Gastrocnemius medialis (tissue), 4 donors: ENCODE measurements at regions not wholly inside any gene's neighbourhood (a gene's known extent, or its start where the extent isn't known, plus 50 kb on each side); places are given as distances from the start of the nearest gene placed in this dataset.

Source experiments
- ATAC-seq, 2 donors: fragments of 150-250 bp; one replicate each; pipeline ENCODE4 v1.9.1; 2016
- DNase-seq, 2 donors: peaks; one replicate each; pipeline ENCODE4 v3.0.0-alpha.2; 2019
- H3K27ac ChIP-seq, 4 donors: fragments of 200-600 bp; sonication (generic); 1 replicate in 1 of 4; 2 replicates in 3 of 4; pipeline ENCODE4 v1.5.1; 2016 to 2018; ENCODE audit warnings: mild to moderate bottlenecking in 2 of 4, moderate library complexity in 1 of 4
- H3K27me3 ChIP-seq, 3 donors: fragments of 200-600 bp; sonication (generic) in 2 of 3; 1 replicate in 1 of 3; 2 replicates in 2 of 3; pipeline versions ENCODE4 v1.5.1 to v1.6.0; 2016 to 2019; ENCODE audit warnings: mild to moderate bottlenecking in 1 of 3, moderate library complexity in 1 of 3
- H3K36me3 ChIP-seq, 2 donors: fragments of 200-600 bp; sonication (generic) in 1 of 2; one replicate each; pipeline ENCODE4 v1.5.1; 2017 to 2018
- H3K4me1 ChIP-seq, 2 donors: fragments of 200-600 bp; sonication (generic) in 1 of 2; one replicate each; pipeline ENCODE4 v1.5.1; 2016 to 2017; ENCODE audit warnings: mild to moderate bottlenecking in 2 of 2
- H3K4me3 ChIP-seq, 4 donors: fragments of 200-600 bp; sonication (generic) in 3 of 4; 1 replicate in 1 of 4; 2 replicates in 3 of 4; pipeline ENCODE4 v1.5.1; 2016 to 2019; ENCODE audit warnings: mild to moderate bottlenecking in 2 of 4
- H3K9me3 ChIP-seq, 3 donors: fragments of 200-600 bp; sonication (generic) in 2 of 3; 1 replicate in 1 of 3; 2 replicates in 2 of 3; pipeline ENCODE4 v1.5.1; 2016 to 2019
- CTCF ChIP-seq, 5 experiments: fragments of 450-650 bp in 3 of 5; fragments of 200-600 bp in 2 of 5; sonication (generic) in 2 of 5; IDR thresholded peaks in 4 of 5; conservative IDR thresholded peaks in 1 of 5; 1 replicate in 4 of 5; 2 replicates in 1 of 5; pipeline ENCODE4 v1.5.1; 2016 to 2019; ENCODE audit warnings: antibody characterized with exemption in 5 of 5, mild to moderate bottlenecking in 3 of 5, moderate library complexity in 3 of 5
- POLR2A ChIP-seq, 2 donors: fragments of 450-650 bp; IDR thresholded peaks; one replicate each; pipeline ENCODE4 v1.6.1; 2017; ENCODE audit warnings: antibody characterized with exemption in 2 of 2, mild to moderate bottlenecking in 2 of 2, moderate library complexity in 2 of 2
- in situ Hi-C, 4 donors: fragments of 200-750 bp; cut with MboI; loops; one replicate each; pipeline versions ENCODE4 v1.15.0 to v1.8.0; 2017; ENCODE audit warnings: low sequenced_read_pairs in 4 of 4
- intact Hi-C: fragments of 100-400 bp; cut with DNase I; formaldehyde crosslinking; loops from one replicate; pipeline ENCODE4 v1.15.1; 2023; ENCODE audit warnings: low total_unique reads

GRCh38 chrX:39462835-39463234 lies 634.9 kb downstream of the BCOR start:
- no peak for ATAC-seq
- TF ChIP-seq CTCF (IDR thresholded peaks at IDR 0.05 in 4 of 5, conservative IDR thresholded peaks at IDR 0.05 in 1 of 5) (no peak), POLR2A (IDR thresholded peaks at IDR 0.05) (no peak)
- Histone ChIP-seq H3K4me1 (no peaks in the 10 kb centered on the region), H3K4me3 (no peak overlapping the region), H3K27ac (no peak overlapping the region), H3K27me3 (no peaks in the 10 kb centered on the region), H3K36me3 (no peaks in the 10 kb centered on the region), H3K9me3 (no peaks in the 10 kb centered on the region)
- DNase-seq, result no peak
- intact Hi-C loops (no loop called here), in situ Hi-C loops (no loop called here)

DNA sequence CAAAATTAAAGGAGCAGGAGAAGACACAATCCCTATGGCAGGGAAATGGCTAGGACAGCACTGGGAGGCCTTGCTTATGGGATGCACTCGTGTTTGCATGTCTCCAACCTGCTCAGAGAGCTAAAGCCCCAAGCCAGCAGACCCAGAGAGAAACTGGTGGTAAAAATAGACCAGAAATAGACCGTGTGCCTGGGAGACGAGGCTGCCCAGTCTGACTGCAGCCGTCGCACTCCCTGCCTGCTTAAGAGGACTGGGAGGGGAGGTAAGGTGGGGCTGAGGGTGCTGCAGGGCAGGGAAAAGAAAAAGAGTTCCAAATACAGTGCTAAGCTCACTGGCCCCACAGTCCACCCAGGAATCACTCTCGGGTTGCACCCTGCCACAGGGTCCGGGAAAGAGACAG lies 633.5 kb downstream of the BCOR start:
- H3K27me3 ChIP-seq, result no peaks in the 10 kb centered on the region
- TF ChIP-seq CTCF (IDR thresholded peaks at IDR 0.05 in 4 of 5, conservative IDR thresholded peaks at IDR 0.05 in 1 of 5) (no peak), POLR2A (IDR thresholded peaks at IDR 0.05) (no peak)
- H3K4me3 ChIP-seq, result no peak overlapping the region
- in situ Hi-C loops (no loop called here), intact Hi-C loops (no loop called here)
- no peaks in the 10 kb centered on the region for H3K4me1 ChIP-seq
- H3K36me3 ChIP-seq, result no peaks in the 10 kb centered on the region
- H3K27ac ChIP-seq, result no peak overlapping the region
- ATAC-seq (no peak), DNase-seq (no peak)
- no peaks in the 10 kb centered on the region for H3K9me3 ChIP-seq

DNA sequence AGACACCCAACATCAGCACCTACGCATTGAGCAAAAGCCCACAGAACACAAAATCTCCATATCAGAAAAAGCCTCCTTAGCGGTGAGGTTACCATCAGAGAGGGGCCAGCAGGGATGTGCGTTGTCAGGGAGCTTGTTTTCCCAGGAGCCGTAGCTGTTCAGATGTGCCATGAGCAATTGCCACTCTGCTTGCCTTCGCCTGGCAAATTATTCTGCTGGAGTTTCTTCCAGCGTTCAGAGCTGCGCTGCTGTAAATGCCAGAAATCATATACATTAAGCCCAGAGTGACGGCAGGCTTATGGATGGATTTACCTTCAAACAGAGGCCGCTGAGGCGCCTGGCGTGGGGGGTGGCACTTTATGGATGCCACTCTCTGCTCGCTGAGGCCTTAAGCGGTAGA lies 632.3 kb downstream of the BCOR start:
- ATAC-seq, result no peak
- Histone ChIP-seq H3K27me3 (no peaks in the 10 kb centered on the region), H3K4me3 (no peak overlapping the region), H3K4me1 (no peaks in the 10 kb centered on the region), H3K27ac (no peak overlapping the region), H3K36me3 (no peaks in the 10 kb centered on the region), H3K9me3 (no peaks in the 10 kb centered on the region)
- no peak for DNase-seq
- intact Hi-C loops (no loop called here), in situ Hi-C loops (no loop called here)
- no peak for TF ChIP-seq POLR2A (IDR thresholded peaks at IDR 0.05)

- no peak overlapping the region for H3K27ac ChIP-seq
- no peaks in the 10 kb centered on the region for H3K4me1 ChIP-seq
- no peaks in the 10 kb centered on the region for H3K27me3 ChIP-seq
- TF ChIP-seq CTCF (IDR thresholded peaks at IDR 0.05 in 4 of 5, conservative IDR thresholded peaks at IDR 0.05 in 1 of 5) (no peak), POLR2A (IDR thresholded peaks at IDR 0.05) (no peak)
- DNase-seq (no peak), ATAC-seq (no peak)
- in situ Hi-C loops, result no loop called here
- H3K9me3 ChIP-seq, result no peaks in the 10 kb centered on the region
- intact Hi-C loops, result no loop called here
- H3K4me3 ChIP-seq, result no peak overlapping the region
- H3K36me3 ChIP-seq, result no peaks in the 10 kb centered on the region
Observed at GRCh38 chrX:39465906-39466305, 631.9 kb downstream of the BCOR start.

DNA sequence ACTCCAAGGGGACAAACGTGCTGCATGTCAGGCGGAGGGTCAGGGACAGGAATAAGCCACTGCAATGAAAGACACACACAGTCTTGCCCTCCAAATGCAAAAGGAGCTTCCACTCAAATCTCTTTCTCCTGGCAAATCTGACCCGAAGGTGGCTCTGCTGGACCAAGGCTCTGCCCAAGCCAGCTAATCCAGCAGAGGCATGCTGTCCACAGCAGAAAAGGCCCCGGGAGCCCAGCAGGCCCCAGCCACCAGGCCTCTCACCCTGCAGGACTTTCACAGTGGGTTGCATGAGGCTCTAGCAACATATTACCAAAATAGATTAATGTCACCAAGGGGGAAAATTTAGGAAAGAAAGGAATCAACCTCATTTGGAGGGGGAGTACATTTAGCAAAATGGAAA lies 628.6 kb downstream of the BCOR start:
- DNase-seq (no peak), ATAC-seq (no peak)
- no peak overlapping the region for H3K4me3 ChIP-seq
- H3K4me1 ChIP-seq, result no peaks in the 10 kb centered on the region
- TF ChIP-seq CTCF (IDR thresholded peaks at IDR 0.05 in 4 of 5, conservative IDR thresholded peaks at IDR 0.05 in 1 of 5), result no peak
- H3K27me3 ChIP-seq, result no peaks in the 10 kb centered on the region
- no peak overlapping the region for H3K27ac ChIP-seq
- in situ Hi-C loops, result no loop called here
- H3K36me3 ChIP-seq, result no peaks in the 10 kb centered on the region
- H3K9me3 ChIP-seq, result no peaks in the 10 kb centered on the region
- intact Hi-C loops, result no loop called here
